ENCODE measurements at regions not wholly inside any gene's neighbourhood (a gene's known extent, or its start where the extent isn't known, plus 50 kb on each side); places are given as distances from the start of the nearest gene placed in this dataset.

DNA sequence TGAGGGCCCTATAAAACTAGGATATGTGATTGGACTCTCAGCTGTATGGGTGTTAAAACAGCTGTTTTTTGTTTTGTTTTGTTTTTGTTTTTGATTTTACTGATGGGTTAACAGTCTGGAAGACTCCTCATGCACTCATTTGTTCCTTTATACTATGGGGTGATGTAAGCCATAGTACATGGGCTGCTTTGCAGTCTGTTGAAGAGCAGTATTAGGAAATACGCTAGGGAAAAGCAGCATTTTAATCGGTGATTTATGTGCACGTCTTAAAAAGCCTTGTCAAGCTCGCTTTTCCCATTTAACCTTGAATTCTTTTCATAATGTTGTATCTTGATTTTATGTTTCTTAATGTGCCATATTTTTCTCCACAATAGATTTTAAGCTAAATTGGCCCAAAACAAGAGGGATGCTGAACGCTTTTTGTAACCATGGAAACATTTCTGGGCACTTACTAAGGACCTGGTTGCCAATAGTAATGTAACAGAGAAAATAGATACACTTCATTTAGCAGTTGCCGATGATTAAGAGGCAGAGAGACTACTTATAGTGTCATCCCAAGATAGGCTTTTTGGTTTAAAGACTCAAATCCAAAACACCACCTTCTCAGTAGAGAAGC lies 244.0 kb downstream of the SNAPC1 start:
- DNase-seq (ENCODE audit: low read depth in 3 of 3), result no peak

DNA sequence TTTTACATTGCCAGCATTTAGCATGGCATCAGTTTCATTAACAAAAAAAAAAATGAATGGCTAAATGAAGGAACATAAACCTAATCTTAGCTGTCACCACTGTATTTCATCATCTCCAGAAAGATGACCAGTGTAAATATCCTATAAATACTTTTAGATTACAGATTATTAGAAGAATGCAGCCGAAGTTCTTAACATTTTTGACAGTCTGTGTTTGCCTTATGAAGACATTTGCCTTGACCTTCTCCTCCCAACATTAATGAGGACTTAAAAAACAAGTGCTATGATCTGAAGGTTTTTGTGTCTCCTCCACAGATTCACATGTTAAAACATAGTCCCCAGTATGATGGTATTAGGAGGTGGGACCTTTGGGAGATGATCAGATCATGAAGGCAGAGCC lies 253.0 kb downstream of the SNAPC1 start:
- no peak for DNase-seq (ENCODE audit: low read depth in 3 of 3)

DNA sequence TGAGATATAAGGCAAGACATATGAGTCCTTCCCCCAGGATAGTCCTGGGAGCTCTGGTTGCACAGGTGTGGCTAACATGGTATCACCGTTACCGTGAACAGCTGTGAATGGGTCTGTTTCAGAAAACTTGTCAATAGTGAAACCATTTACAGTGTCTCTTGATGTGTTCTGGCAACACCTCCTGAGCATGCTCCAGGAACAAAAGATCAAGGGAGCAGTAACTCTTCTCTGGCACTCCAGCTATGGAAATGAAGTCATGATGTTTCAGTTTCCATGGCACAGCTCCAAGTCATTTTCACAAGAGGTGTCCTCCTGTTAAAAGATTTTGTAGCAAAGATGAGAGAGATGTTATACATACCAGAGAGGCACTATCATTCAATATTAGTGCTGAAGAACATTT lies 253.7 kb downstream of the SNAPC1 start:
- DNase-seq (ENCODE audit: low read depth in 3 of 3), result no peak

DNA sequence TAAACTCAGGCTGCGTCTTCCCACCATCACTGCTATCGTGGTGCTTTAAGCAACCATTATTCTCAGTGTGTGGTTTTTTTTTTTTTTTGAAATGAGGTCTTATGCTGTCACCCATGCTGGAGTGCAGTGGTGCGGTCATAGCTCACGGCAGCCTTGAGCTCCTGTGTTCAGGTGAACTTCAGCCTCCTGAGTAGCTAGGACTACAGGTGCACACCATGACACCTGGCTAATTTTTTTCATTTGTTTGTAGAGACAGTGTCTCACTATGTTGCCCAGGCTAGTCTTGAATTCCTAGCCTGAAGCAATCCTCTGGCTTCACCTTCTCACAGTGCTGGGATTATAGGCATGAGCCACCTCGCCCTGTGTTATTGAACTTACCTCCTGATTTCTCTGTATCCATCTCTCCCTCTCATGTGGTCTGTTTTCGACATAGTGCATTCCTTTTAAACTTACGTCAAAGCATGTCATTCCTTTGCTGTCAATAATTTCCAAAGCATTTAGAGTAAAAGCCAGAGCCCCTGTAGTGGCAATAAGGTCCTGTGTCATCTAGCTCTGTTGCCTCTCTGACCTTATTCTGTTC lies 255.5 kb downstream of the SNAPC1 start:
- no peak for DNase-seq (ENCODE audit: low read depth in 3 of 3)

DNA sequence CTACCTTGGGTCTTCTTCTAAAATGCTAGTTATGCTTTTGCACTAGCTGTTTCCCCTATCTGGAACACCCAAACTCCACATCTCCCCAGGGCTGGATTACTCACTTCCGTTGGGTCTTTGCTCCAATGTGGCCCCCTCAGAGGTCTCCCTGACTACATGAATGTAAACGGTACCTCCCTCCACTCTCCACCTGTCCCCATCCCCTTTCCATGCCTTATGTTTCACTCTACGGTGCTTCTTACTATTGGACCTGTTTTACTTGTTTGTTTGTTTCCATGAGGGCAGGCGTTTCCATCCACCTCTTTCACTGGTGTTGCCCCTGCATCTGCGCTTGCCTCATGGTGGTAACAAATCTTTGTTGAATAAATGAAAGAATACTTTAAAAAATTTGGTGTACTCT lies 256.4 kb downstream of the SNAPC1 start:
- DNase-seq (ENCODE audit: low read depth in 3 of 3), result no peak

DNA sequence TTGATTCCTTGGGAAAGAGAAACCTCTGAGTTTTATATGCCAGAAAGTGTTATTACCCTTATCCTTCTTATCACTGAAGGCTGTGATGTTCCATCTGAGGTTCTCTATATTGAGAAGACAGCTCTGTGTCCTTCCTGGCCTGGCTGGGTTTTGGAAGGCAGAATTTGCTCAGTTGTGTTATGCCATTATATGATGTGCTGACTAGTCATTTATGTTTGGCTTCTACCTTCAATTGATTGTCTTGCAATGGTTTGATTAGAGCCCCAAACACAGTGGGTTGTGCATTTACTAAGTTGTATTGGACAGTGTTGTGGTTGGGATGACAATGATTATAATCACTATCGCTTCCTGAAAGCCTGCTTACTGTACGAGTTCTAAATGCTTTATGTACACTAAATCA lies 265.7 kb downstream of the SNAPC1 start:
- no peak for DNase-seq (ENCODE audit: low read depth in 3 of 3)

DNA sequence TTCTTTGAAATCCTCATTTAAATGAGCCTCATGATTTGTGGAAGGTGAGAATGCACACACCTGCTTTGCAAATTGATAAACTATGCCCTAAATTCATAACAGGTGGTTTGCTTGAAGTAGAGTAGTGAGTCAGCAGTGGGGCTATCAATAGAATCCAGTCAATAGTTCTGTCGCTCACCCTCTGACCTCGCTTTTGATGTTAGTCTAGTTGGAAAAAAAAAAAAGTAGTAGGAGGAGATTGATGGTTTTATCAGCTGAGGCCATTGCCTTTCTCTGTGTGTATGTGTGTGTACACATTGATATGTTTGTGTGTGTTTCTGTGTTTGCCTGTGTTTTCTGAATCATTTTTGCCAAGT lies 267.3 kb downstream of the SNAPC1 start:
- DNase-seq (ENCODE audit: low read depth in 3 of 3), result no peak

DNA sequence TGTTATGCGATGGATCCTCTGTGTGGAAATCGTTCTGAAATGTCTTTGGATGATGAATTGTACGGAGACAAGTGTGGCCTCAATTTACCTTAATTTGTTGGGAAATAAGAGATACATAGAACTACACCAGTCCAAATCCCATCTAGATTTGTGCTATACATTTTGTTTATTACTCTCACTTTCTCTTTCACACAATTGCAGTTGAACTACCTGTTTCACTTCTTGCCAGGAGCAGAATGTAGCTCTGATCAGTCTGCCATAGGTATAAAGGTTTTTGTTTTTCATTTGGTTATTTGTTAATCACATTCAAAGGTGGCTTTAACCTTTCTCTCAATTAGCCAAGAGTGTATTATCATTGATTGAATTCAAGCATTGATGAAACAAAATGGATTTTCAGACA lies 268.2 kb downstream of the SNAPC1 start:
- DNase-seq (ENCODE audit: low read depth in 3 of 3), result no peak

DNA sequence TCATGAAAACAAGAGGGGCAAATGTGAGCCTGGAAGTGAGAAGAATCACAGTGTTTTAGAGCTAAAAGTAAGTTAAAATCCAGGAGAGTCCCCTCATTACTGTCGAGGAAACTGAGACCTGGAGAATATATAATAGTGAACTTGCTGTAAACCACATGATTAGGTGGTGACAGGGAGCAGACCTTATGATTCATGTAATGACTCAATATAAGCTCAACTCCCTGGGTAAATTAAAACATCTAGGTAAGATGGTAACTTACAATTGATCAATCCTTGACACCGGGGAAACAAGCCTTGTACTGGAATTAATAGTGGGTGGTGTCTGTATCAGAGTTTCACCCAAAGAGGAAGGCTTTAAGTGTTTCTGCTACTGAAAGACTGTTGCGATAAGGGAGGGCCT lies 269.3 kb downstream of the SNAPC1 start:
- no peak for DNase-seq (ENCODE audit: low read depth in 3 of 3)

DNA sequence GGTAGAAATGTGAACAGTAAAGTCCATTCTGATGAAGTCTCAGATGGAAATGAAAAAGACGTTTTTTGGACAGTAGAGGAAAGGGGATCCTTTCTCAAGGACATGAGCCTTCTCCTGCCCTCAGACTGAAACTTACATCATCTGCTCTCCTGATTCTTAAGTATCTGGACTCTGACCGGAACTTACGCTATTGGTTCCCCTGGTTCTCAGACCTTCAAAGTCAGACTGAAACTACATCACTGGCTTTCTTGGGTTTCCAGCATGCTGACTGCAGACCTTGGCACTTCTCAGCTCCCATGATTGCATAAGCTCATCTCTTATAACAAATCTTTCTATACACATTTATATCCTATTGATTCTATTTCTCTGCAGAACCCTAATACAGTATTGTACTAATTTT lies 291.0 kb downstream of the SNAPC1 start:
- DNase-seq (ENCODE audit: low read depth in 3 of 3), result no peak

DNA sequence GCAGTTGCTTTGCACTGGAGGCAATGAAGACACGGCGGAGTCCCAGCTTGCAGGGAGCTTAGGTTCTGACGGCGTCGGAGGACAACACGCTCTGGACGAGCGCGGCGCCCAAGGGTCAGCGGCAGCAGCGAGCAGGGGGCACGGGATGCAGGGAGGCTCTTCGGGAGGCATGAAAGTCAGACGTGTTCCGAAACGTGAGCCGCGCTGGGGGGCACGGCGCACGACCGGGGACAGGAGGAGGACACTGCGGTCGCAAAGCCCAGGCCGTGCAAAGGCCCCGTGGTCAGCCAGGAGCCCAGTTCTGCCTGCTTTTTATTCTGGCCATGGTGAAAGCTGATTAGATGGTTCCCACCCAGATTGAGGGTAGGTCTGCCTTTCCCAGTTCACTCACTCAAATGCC lies 294.6 kb downstream of the SNAPC1 start:
- no peak for DNase-seq (ENCODE audit: low read depth in 3 of 3)

DNA sequence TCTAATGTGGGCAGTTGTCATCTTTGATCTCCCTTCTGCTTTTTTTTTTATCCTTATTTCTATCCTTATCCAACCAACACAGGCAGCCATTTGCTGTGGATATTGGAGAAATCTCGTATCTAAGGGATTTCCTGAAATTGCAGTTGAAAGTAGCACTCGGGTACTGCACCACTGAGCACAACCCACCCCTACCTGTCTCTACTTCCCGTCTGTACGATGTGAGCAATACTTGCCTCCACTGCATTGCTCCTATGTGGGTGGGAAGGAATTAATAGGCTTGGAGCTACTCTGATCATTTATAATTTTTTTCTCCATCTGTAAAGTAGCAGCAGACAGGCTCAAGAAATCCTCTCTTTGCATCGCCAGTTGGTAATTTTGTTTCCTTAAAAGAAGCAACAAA lies 300.4 kb downstream of the SNAPC1 start:
- DNase-seq (ENCODE audit: low read depth in 3 of 3), result no peak

DNA sequence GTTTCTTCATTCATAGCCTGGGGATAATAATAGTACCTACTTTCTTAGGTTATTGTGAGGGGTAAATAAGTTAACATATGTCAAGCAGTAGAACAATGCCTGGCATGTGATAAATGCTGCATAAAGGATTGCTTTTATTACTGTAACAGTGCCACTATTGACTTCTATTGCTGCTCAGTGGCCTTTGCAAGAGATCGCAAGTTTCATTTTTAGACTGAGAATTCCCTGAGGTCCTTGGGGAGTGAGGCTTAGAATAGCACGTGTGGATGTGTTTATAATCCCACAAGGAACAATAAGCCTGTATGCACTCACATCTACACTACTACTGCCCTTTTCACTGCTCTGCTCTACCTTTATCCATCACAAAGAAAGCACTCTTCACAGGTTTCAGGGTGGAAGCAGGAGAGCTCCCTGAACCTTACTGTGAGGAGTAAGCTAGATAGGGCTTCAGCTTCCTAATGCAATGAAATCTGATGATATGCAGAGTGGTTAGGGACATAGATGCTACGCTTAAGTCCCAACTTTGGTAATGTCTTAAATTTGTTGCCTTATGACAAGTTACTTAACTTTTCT lies 302.6 kb downstream of the SNAPC1 start:
- DNase-seq (ENCODE audit: low read depth in 3 of 3), result no peak

DNA sequence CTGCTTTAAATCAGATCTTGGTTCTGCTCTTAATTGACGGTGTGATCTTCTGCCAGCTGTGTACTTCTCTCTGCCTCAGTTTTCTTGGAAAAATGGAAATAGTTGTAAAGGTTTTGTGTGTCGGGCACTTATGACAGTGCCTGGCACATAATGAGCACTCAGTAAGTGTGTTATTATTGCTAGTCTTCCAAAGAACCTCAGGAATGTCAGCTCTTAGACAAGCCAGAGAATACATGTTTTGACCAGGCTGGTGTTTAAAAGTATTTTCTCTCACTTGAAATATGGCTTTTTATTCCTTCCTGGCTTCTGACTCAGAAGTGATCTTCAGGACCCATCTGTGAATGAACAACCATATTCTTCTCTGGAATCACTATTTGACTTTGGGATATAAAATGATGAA lies 304.1 kb downstream of the SNAPC1 start:
- no peak for DNase-seq (ENCODE audit: low read depth in 3 of 3)

DNA sequence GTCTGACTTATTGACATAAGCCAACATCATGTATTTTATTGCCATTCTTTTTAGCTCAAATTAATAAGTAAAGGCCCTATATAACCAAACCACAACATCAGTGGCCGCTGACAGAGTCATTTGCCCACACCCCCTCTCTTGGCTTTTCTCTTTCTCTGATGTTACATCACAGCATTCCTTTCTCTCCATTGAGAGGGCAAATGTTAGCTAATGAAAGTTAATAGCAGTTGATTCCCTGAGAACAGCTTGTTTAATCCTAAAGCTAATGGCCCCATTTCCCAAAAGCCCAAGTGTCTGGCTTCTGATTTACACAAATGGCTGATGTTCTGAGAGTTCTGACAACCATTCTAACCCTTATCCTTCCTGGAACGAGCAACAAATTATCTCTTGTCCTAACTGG lies 308.8 kb downstream of the SNAPC1 start:
- DNase-seq (ENCODE audit: low read depth in 3 of 3), result no peak

DNA sequence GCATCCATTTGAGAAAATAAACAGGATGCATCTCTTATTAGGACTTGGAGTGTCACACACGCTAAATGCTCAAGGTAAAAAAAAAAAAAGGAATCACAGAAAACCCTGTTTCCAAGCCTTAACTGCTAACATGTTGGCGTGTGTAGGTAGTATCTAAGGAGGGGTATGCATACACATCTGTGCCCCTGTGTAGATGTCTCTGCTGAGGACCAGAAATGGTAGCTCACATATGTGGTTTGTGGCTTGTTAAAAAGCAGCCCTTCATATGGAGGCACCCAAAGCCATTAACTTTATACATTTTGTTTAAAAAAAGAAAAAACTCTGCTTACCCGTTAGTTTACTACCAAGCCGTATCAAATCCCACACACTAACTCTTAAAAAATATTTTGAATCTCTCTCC lies 314.1 kb downstream of the SNAPC1 start:
- DNase-seq (ENCODE audit: low read depth in 3 of 3), result no peak

DNA sequence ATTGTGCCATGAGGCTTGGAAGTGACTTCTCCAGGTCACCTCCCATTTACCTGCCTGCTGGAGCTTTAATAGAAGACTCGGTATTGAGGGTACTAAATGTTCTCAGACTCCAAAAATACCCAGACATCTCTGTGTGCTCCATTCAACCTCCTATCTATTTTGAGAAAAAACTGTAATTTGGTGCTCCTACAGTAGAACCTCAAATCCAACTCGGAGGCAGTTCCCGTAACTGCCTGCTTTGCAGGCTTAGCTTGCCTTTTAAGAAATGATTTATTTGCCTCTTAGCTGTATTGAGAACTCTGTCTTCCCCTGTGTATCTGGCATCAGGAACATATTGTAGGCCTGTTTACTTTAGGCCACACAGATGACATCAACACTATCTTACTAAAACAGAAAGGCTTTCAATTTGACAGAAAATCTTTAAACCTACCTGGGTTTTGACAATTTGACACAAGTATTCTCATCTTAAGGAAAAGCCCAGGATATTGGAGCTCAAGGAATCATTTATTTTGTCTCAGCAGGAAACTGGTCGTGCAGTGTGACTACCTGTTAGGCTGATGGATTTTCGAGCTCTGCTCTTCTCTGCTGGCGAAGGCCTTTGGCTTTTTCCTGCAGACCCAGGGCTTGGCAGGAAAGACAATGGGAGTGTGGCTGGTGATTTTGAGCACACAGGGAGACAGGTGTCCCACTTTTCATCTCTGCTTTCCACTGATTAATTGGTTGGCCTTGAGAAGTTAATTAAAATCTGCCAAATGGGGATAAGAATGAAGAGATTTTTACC lies 314.8 kb downstream of the SNAPC1 start:
- no peak for DNase-seq (ENCODE audit: low read depth in 3 of 3)

DNA sequence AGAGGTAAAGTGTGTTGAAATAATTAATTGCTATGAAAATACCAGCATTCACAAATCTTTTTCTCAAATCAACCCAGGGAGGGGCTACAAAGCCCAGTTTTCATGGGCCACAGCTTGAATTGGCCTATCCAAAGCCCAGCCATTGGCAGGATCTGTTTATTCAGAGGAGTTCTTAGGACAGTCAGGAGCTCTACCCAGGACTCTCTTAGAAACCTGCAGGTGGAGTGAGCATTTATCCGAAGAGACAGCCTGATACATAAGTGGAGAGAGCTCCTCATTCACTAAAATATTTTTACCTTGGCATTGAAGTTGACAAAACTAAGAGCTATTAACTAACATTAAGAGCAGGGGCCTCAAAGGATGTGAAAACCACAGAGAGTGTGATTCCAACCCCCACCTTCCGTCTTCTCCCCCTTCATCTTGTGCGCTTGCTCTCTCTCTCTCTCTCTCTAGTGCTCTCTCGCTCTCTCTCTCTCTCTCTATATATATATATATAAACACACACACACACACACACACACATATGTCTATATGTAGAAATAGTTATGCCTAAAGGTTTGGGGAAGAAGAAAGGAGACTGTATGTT lies 315.5 kb downstream of the SNAPC1 start:
- DNase-seq (ENCODE audit: low read depth in 3 of 3), result no peak

DNA sequence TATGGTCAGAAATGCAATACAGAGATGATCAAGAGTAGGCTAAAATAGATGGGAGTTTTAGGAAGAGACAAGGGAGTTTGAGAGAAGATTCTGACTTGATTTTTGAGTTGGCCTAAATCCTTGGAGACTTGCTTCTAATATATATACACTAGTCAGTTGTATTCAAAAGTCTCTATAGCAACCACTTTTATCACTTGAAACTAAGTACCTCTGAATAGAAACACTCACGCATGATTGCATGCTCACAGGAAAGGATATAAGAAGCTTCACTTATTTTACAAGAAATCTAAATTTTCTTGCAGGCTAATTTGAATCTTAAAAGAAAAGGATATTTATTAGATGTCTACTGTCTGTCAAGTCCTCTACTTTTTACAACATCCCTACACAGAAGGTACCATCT lies 316.8 kb downstream of the SNAPC1 start:
- no peak for DNase-seq (ENCODE audit: low read depth in 3 of 3)

DNA sequence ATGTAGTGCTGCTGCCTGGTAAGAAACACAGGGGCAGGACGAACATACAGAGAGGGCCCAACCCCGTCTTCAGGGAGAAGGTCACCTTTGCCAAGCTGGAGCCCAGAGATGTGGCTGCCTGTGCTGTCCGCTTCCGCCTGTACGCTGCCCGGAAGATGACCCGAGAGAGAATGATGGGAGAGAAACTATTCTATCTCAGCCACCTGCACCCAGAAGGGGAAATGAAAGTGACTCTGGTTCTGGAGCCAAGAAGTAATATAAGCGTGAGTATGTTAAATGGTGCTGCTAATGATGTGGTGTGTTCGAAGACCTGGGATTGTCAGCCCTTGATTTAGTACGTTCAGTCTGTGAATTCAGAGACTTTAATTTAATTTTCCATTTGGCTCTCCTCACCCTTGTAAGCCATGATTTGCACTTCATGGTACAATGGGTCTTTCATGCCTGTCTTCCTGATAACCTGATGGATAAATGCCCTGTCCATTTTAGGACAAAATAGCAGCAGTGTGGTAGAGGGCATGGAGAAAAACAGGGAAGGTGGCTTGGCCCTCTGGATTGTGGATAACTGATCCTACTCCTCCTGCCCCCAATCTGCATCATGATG lies 318.9 kb downstream of the SNAPC1 start:
- DNase-seq (ENCODE audit: low read depth in 3 of 3), result no peak

DNA sequence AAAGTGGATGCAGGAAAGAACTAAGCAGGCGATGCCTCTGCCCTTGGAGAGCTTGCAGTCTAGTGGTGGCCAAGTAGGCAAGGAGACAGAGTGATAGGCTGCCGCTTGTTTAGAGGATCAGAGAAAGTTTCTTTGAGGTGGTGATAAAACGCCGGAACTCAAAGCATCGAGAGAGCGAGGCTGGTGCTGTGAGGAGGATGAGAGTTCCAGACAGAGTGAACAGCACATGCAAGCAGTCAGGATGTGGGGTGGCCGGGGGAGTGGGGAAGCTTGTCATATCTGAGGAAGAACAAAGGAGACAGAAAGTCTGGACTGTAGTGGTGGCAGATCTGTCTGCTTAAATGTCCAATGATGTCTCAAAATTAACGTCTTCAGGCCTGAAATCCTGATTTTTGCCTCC lies 319.7 kb downstream of the SNAPC1 start:
- DNase-seq (ENCODE audit: low read depth in 3 of 3), result no peak

DNA sequence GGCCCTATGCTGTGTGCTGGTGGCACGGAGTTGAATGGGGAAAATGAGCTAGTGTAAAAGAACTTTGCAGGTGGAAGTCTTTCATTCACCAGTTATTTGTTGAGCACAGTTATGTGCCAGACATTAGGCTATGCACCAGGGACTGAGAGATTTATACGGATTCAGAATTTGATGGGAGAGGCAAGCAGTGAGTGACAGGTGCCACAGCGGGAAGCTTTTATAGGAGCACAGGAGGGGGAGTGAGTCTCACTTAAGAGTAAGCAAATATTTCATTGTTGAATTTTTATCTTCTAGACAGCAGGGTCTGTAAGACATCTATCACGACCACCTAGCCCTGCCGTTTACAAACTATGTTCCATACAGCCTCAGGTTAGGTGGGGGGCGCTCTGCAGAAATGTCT lies 320.6 kb downstream of the SNAPC1 start:
- DNase-seq (ENCODE audit: low read depth in 3 of 3), result no peak

Data from stimulated activated CD4-positive, alpha-beta T cell treated with anti-CD3 and anti-CD28 coated beads, TNF-alpha, amount 100 ng/mL, for 4 hours (primary cell).